RWPE2 (cell line): ENCODE measurements at regions not wholly inside any gene's neighbourhood (a gene's known extent, or its start where the extent isn't known, plus 50 kb on each side); places are given as distances from the start of the nearest gene placed in this dataset.

Experiments
- ATAC-seq: fragments of 200-7000 bp; cut with Tn5 transposase; 3 replicates; pipeline ENCODE4 v1.9.1; 2021; ENCODE audit warnings: low read depth
- DNase-seq: peaks from one replicate; pipeline ENCODE4 v3.0.0-alpha.2; 2020; ENCODE audit warnings: low spot score
- H3K27ac ChIP-seq: fragments of 450-650 bp; 2 replicates; pipeline ENCODE4 v1.5.1; 2017; ENCODE audit warnings: mild to moderate bottlenecking; ENCODE audit not compliant: poor library complexity, severe bottlenecking
- H3K27me3 ChIP-seq: fragments of 250-450 bp; sonication (Bioruptor Pico); 2 replicates; pipeline ENCODE4 v1.5.1; 2021; ENCODE audit warnings: mild to moderate bottlenecking, moderate library complexity; ENCODE audit not compliant: insufficient read depth, poor library complexity, severe bottlenecking
- H3K36me3 ChIP-seq: fragments of 250-450 bp; sonication (Bioruptor Pico); 2 replicates; pipeline ENCODE4 v1.5.1; 2020; ENCODE audit warnings: low read depth, mild to moderate bottlenecking, moderate library complexity
- H3K4me1 ChIP-seq: fragments of 250-450 bp; sonication (Bioruptor Pico); 2 replicates; pipeline ENCODE4 v1.5.1; 2021; ENCODE audit warnings: mild to moderate bottlenecking, moderate library complexity; ENCODE audit not compliant: insufficient read depth, poor library complexity, severe bottlenecking
- H3K4me3 ChIP-seq: fragments of 250-450 bp; sonication (Bioruptor Pico); 2 replicates; pipeline ENCODE4 v1.5.1; 2021; ENCODE audit warnings: mild to moderate bottlenecking, moderate library complexity; ENCODE audit not compliant: severe bottlenecking
- H3K9me3 ChIP-seq: fragments of 250-450 bp; sonication (Bioruptor Pico); 2 replicates; pipeline ENCODE4 v1.5.1; 2021; ENCODE audit warnings: mild to moderate bottlenecking, moderate library complexity; ENCODE audit not compliant: severe bottlenecking
- CTCF ChIP-seq: fragments of 450-650 bp; IDR thresholded peaks from one replicate; pipeline ENCODE4 v1.5.1; 2017; ENCODE audit warnings: mild to moderate bottlenecking, moderate library complexity; ENCODE audit not compliant: poor library complexity, severe bottlenecking

- TF ChIP-seq CTCF, result no peak
- no peak overlapping the region for H3K27ac ChIP-seq
- no peaks in the 10 kb centered on the region for H3K27me3 ChIP-seq
Measured at GRCh38 chr10:120975072-120975867, 124.1 kb downstream of the WDR11 start.

DNA sequence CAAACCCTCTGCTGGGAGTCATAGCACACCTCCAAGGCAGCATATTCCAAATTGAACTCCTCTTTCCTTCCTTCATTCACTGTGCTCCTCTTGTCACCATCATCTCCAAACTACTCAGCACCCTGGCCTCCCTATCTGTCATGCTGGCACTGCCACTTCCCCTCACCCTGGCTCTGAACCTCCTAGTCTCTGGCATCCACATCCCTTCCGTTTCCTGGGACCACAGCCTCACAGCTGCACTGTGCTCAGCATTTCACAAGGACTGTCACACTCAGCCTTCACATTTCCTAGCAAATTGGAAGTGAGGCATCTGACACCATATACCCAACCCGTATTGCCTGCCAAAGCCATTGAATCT lies 124.7 kb downstream of the WDR11 start:
- Histone ChIP-seq H3K27me3 (no peaks in the 10 kb centered on the region), H3K36me3 (no peaks in the 10 kb centered on the region), H3K27ac (no peak overlapping the region), H3K9me3 (no peaks in the 10 kb centered on the region), H3K4me1 (peaks cover 11% of the 10 kb centered on the region), H3K4me3 (no peak overlapping the region)
- DNase-seq, result no peak
- TF ChIP-seq CTCF, result no peak
- no peak for ATAC-seq

More at GRCh38 chr10:120975072-120975867, 124.1 kb downstream of the WDR11 start:
- H3K36me3 ChIP-seq, result no peaks in the 10 kb centered on the region
- DNase-seq (no peak), ATAC-seq (no peak)
- H3K9me3 ChIP-seq, result no peaks in the 10 kb centered on the region
- no peak overlapping the region for H3K4me3 ChIP-seq
- peaks cover 15% of the 10 kb centered on the region for H3K4me1 ChIP-seq

GRCh38 chr10:120977897-120978296 lies 126.7 kb downstream of the WDR11 start:
- no peak for TF ChIP-seq CTCF
- H3K27ac ChIP-seq, result no peak overlapping the region
- ATAC-seq (no peak), DNase-seq (no peak)
- H3K4me3 ChIP-seq, result no peak overlapping the region
- H3K9me3 ChIP-seq, result no peaks in the 10 kb centered on the region
- no peaks in the 10 kb centered on the region for H3K36me3 ChIP-seq
- H3K4me1 ChIP-seq, result peaks cover 9% of the 10 kb centered on the region
- H3K27me3 ChIP-seq, result no peaks in the 10 kb centered on the region

DNA sequence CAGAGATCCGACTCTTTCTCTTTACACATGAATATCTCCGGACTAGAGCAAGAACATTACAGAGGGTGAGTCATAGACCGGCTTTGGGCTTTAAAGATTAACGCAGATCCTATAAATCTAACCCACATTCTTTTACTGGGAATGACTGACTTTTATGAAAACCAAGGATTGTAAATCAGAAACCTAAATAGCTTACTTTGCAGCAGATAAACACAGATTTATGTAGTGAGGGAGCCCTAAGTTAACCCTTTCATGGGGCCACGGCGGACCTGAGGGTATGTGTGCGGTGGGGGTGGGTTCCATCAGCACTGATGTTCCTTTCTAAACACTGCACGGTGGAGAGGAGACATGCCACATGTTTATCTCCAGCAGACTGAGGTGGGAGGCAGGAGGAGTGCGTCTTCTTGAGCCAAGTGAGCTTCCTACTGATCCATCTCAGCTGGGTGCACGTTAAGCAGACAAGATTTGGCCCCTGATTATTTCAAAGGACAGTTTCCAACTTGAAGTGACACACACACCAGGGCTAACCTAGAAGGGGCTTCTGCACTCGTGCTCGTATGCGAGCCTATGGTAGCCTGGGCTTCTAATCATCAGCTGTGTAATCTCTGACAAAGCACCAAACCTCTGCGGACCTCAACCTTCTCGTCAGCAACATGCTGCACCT lies 127.6 kb downstream of the WDR11 start:
- peaks cover 9% of the 10 kb centered on the region for H3K4me1 ChIP-seq
- no peak overlapping the region for H3K27ac ChIP-seq
- DNase-seq, result no peak
- H3K36me3 ChIP-seq, result no peaks in the 10 kb centered on the region
- peak; percentile 85 for ATAC-seq
- no peak overlapping the region for H3K4me3 ChIP-seq
- no peak for TF ChIP-seq CTCF
- H3K9me3 ChIP-seq, result no peaks in the 10 kb centered on the region
- H3K27me3 ChIP-seq, result no peaks in the 10 kb centered on the region
